ENCODE measurements at regions not wholly inside any gene's neighbourhood (a gene's known extent, or its start where the extent isn't known, plus 50 kb on each side); places are given as distances from the start of the nearest gene placed in this dataset.

GRCh38 chr4:66284991-66285451, 614.7 kb upstream of the EPHA5 start:
- TF ChIP-seq CTCF (IDR thresholded peaks at IDR 0.05; ENCODE audit: insufficient read depth, low read length, poor library complexity, severe bottlenecking) (no peak), EZH2phosphoT487 (conservative IDR thresholded peaks at IDR 0.05; ENCODE audit: low read length) (no peak)

All from SU-DHL-6 (cell line).